Fibroblast of skin of abdomen (primary cell): ENCODE measurements at regions not wholly inside any gene's neighbourhood (a gene's known extent, or its start where the extent isn't known, plus 50 kb on each side); places are given as distances from the start of the nearest gene placed in this dataset.
"Not testable (repeated sequence)": the region's sequence is repeated elsewhere in the genome, so short reads cannot be mapped to it uniquely, and the experiment has no call there.

Experiments
- DNase-seq: peaks from one replicate; pipeline ENCODE4 v3.0.0-alpha.2; 2013

DNA sequence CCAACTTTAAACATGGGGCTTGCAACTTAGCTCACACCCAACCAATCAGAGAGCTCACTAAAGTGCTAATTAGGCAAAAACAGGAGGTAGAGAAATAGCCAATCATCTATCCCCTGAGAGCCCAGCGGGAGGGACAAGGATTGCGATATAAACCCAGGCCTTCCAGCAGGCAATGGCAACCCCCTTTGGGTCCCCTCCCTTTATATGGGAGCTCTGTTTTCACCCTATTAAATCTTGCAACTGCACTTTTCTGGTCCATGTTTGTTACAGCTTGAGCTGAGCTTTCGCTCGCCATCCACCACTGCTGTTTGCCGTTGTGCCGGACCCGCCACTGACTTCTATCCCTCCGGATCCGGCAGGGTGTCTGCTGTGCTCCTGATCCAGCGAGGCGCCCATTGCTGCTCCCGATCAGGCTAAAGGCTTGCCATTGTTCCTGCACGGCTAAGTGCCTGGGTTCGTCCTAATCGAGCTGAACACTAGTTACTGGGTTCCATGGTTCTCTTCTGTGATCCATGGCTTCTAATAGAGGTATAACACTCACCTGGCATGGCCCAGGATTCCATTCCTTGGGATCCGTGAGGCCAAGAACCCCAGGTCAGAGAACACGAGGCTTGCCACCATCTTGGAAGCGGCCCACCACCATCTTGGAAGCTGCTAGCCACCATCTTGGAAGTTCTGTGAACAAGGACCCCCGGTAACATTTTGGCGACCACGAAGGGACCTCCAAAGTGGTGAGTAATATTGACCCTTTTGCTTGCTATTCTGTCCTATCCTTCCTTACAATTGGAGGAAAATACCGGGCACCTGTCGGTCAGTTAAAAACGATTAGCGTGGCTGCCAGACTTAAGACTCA, 161.3 kb upstream of the GCFC2 start:
- DNase-seq: not testable (repeated sequence)

DNA sequence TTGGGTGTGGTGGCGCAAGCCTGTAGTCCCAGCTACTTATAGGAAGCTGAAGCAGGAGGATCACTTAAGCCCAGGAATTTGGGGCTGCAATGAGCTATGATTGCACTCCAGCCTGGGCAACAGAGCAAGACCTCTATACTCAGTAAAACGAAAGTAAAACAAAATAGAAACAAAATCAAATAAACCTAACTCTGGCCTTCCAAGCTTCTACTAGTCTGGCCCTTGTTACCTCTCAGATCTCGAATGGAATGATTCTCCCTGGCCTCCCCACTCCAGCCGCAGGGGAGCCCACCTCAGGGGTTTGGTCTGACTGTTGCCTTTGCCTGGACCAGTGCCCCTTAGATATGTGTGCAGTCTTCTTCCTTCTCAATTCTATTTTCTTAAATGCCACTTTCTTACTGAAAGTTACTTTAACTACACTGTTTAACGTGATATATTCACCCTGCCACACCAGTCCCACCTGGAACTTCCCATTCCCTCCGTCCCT, 160.0 kb upstream of the GCFC2 start:
- DNase-seq: no peak

DNA sequence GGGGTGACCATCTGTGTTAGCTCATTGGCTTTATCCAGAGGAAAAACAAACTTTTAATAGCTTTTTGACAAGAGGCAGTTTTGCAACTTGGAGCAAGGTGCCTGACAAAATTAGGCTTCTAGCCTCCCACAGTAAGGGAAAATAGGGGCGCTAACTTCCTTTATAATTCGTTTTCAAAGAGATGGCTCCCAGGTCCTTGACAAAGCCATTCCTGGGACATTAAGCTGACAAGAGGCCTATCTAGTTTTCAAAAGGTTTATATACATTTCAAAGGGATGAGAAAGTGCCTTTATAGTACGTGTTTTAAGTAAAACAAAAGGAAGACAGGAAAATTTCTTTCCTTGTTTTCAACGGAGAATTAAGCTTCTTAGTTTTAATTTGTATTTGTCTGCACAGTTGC, 159.4 kb upstream of the GCFC2 start:
- DNase-seq: no peak

DNA sequence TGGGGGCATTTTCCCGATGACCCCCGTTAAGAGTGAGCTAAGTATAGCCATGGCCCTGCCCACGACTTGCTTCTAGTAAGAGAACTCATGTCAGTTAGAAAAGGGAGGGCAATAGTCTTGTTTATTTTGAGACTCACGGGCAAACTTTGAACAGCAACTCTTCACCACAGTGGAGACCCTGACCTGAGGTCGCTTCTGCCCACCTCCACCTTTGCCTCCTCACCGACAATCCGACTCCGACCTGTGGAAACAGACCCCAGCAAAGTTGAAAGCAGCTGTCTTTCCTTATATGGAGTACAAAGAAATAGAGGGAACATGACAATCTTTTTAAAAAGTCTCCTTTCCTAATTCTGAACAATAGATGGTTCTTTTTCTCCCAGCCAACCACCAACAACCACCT, 155.0 kb upstream of the GCFC2 start:
- DNase-seq: no peak

DNA sequence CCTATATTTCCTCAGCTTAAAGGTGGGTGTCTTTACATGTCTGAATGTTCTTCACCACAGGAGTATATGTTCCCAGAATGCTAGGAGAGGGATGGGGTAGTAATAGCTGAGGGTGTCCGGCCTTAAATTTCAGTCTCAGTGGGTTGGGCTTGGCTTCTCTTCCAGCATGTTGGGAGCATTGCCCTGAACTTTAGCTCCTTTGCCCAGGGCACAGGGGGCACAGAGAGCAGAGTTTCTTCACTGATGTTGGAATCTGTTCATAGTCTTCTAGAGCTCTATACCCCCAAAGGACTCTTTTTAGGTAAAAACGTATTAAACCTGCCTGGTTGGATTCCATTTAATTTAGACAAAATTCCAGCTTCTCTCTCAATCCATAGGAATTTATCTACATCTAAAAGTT, 154.4 kb upstream of the GCFC2 start:
- no peak for DNase-seq

DNA sequence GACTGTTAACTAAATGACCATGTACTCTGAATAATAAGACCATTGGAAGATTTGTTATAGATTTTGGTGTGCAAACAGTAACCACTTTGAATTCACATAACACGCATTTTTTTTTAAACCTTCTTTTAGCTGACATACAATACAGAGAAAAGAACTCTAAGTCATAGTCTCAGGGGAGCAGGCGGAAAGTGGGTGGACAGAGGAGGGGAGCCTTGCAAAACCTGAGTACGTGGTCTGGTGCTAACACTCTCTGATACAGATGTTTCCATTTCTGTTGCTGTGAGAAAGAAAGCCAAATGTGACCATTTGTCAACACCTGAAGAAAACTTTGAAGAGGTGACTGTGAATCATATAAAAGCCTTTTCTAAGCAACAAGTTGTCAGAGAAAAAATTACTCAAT, 151.8 kb upstream of the GCFC2 start:
- DNase-seq: no peak

DNA sequence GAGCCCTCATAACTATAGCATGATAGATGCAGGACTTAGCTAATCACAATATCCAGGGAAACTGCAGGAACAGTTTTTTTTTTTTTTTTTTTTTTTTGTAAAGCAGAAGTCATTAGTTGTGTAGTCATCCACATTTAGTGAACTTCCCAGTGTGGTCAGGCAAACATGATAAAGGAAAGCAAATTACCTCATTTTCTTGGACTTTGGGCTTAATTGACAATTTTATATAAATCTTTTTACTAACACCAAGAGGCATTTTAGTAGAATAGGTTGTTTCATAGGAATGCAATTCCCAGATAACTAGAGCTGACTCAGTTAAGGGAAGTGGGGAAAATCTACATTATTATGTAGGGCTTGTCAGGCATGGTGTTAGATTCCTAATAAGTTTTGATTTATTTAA, 142.7 kb upstream of the GCFC2 start:
- DNase-seq: no peak

DNA sequence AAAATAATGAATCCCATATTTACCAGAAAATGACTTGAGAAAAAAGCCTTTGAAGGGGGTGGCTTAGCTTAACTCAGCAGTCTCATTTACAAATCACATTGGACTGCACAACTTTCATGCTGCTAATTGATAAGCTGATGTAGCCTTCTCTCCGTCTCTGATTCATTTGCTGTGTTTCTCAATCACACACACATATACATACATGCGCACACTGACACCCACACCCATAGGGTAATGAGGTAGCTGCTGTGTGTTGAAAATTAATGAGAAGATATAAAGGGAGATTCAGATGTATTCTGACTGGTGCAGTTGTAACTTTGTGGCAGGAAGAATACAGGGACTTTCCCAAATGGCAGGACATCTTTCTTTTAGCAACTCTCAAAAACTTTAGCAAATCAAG, 141.9 kb upstream of the GCFC2 start:
- DNase-seq: no peak

DNA sequence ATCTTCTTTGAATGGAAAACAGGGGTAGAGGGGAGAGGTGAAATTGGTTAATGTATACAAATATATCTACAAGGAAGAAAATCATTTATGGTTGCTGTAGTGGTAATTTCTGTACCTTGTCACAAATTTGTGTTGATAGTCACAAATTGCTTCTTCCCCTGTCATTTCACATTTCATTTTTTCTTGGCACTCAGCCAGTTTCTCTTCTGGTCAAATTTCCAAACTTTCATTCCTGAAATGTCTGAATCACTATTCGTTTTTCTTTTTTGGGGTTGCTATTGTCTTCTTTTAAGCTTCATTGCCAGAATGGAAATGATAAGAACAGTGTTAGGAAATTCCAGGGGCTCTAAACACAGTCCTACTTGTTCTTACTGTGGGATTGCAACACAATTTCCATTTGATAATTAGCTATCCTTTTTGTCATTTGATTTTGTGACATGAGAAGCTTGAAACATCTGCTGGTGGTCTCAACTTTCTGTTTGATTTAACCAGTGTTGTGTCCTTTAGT, 136.0 kb upstream of the GCFC2 start:
- no peak for DNase-seq

DNA sequence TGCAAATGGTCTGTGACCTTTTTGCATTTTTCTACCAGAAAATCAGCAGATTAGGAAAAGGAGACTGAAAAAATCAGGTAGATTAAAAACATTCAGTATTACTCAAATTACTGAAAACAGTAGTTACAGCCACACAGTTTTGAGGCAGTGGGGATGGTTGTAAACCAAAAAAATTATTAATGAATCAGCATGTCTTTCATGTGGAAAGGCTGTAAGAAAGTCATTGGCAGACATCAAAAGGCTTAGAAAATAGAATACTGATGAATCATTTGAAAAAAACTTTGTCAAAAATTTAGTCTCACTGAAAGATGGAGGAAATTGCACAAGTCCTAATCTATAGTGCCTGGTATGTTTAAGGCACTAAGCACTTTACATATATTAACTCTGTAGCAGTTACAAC, 133.9 kb upstream of the GCFC2 start:
- peak; percentile 12 for DNase-seq

DNA sequence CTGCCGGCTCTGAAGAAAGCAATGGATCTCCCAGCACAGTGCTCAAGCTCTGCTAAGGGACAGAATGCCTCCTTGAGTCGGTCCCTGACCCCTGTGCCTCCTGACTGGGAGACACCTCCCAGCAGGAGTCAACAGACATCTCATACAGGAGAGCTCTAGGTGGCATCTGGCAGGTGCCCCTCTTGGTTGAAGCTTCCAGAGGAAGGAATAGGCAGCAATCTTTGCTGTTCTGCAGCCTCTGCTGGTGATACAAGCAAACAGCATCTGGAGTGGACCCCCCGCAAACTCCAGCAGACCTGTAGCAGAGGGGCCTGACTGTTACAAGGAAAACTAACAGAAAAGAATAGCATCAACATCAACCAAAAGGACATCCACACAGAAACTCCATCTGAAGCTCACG, 123.9 kb upstream of the GCFC2 start:
- not testable (repeated sequence) for DNase-seq

DNA sequence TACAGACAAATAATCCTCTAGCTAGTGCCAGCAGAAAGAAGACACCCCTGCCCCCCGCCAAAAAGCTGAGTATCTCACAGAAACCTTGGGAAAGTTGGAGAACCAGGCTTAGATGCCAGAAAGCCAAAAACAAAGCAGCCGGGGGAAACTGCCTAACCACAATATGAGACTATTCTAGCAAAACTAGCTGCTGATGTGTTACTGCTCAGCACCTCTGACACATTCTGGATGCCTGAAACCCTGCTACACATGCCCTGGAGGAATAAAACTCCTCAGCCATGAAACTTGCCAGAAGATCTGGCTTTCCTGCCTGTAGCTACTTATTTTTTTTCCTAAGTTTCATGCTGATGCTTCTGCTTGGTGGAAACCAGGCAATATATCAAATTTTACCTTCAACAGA, 122.7 kb upstream of the GCFC2 start:
- DNase-seq: no peak

DNA sequence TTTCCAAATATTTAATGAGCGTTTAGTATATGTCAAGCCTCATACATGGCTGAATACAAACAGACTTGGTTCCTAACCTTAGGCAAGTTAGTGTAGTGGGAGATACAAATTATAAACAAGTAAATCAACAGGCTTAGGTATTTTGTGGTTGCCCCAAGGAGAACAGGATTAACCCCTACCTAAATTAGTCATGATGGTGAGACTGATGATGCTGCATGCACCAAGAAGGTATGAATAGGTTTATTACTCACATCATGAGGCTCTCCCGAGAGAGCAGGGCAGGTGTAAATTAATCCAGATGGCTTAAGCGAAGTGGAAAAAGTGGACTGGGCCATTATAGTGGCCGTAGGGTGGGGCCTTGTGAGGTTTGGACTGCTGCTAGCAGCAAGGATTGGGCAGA, 118.1 kb upstream of the GCFC2 start:
- no peak for DNase-seq

DNA sequence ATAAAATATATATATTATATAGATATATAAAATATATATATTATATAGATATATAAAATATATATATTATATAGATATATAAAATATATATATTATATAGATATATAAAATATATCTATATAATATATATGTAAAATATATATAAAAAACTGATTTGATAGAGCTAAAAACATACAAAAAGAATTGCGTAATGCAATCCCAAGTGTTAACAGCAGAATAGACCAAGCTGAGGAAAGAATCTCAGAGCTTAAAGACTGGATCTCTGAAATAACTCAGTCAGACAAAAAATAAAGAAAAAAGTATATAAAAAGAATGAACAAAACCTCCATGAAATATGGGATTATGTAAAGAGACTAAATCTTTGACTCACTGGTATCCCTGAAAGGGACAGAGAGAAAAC, 112.8 kb upstream of the GCFC2 start:
- not testable (repeated sequence) for DNase-seq

DNA sequence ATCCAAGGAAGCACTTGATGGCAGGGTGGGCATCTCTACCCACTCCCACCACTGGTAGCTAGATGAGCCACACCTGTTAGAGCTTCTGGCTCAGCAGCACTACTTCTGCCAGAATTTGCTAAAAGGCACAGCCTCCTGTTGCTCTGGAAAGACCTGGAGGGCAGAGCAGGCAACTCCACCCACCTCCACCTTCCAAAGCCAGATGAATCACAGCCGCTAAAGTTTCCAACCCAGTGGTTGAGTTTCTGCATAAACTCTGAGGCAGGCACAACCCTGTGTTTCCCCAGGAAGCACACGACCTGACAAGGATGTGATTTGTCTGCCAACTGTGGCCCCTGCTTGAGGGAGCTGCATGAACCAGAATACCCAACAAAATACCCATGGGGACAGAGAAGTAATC, 111.6 kb upstream of the GCFC2 start:
- DNase-seq: no peak

DNA sequence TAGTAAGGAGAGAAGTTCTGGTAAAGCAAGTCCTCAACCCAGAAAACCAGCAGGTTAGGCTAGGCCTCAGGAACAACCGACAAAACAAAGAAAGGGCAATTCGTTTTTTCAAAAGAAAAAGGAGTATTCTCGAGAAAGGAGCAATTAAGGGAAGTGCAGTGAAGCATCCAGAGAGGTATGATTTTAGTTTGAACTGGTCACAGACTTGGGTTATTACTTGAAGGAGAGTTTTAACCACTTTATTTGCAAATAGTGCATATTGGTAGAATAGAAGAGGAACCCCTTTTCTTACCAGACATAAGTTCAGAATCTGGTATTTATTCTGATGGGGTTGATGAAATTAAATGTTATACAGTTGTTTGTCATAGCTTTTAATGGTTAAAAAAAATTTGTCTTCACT, 110.0 kb upstream of the GCFC2 start:
- no peak for DNase-seq

DNA sequence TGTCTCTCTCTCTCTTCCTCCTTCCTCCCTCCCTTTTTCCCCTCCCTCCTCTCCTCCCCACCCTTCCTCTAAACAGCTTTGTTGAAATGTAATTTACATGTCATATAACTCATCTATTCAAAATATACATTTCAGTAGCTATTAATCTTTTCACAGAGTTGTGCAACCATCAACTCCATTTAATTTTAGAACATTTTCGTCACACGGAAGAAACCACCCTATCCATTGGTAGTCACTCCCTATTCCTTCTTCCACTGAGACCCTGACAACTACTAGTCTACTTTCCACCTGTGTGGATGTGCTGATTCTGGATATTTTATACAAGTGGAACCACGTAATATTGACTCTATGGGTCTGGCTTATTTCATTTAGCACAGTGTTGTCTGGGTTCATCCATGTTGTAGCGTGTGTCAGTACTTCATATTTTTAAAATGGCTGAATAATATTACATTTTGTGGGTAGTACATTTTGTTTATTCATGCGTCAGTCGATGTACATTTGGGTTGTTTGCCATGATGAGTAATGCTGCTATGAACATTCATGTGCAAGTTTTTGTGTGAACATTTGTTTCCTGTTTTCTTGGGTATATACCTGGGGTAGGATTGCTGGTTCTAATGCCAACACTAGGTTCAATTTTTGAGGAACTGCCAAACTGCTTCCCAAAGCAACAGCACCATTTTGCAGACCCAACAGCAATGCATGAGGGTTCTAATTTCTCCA, 100.1 kb upstream of the GCFC2 start:
- no peak for DNase-seq

DNA sequence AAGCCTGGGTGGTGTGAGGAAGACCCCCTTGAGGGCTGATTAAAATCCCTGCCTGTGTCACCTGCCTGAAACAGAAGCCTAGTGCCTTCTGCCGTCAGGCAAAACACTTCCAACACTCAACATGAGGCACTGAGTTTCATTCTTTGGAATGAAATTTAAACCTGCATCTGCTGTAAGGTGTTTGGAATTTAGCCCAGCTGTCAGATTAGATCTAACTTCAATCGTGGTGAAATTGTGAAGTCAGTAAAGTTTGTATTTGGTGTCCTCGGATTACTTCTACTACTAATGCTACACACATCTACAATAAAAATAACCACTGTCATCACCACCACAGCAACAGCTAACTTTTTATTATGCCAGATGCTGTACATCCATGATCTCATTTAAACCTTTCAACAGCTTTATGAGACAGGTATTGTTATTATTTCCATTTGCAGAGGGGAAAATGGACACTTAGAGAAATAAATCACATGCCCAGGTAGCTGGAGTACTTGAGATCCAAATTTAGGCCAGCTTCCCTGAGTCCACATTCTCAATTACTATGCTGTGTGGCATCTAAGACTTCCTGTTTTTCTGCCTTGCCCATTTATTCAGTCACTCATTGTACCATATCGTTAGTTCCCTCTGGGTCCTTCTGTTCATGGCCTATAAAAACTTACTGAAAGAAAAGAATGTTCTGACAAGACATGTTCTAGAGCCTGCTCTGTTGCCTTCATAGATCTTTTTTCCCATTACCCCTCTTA, 98.2 kb upstream of the GCFC2 start:
- no peak for DNase-seq

DNA sequence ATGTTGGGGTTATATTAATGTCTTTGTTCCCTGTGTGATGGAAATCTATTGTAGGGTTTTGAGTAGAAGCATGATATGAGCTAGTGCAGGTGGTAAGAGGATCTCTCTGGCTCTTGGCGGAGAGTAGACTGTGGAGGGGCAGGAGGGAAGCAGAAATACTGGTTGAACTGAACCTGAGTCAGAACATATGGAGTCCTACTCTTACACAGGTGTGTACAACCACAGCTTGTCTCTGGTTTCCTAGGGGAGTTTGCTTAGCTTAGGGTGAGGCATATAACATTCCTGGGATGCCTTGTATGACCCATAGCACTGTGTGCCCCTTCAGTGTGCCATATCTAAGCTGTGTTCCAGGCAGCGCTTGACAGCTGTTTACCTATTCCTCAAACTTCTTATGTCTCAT, 97.3 kb upstream of the GCFC2 start:
- DNase-seq: no peak

DNA sequence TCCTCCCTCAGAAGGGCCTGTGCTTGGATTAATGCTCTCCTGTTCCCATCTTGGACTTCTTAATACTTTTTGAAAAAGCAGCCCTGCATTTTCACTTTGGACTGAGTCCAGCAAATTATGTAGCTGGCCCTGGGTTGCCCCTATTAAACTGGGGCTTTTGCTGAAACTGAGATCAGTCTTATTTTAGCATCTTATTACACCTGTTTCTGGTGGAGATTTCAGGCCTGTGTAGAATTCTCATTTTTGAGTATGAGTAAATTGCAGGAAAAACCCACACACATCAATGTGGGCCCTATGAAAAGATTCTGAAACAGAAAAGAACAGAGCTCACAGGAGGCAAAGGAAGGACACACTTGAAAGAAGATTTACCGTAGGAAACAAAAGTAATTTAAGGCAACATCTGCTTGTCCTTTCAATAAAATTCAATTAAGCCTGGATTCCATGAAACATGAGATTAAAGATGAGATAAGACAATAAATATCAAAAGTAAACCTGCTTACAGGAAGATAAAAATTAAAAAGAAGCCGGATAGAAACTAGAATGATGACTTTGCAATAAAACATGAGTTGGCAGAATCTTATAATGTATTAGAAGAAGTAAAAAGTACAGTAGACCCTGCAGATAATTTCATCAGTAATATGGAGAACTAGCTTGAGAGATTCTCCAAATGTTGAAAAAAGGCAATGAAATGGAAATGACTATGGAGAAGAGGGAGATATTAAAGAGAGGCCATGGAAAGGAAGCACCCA, 90.7 kb upstream of the GCFC2 start:
- DNase-seq: no peak

DNA sequence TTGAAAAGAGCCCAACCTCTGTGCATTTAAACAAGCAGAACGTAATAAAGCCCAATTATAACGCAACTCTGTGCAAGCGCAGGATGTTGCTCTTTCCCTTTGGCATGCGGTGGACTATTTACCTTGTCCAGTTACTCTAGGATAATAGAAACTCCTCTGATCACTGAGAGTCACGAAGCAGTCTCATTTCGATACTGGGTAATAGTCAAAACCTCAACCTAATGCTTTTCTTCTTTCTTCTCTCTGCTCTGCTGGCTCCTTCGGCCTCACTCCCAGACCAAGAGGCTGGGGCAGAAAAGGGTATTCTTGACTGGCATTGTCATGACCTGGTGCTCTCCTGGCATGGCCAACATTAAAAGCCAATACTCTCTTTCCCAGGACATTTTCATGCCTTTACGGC, 89.7 kb upstream of the GCFC2 start:
- no peak for DNase-seq

DNA sequence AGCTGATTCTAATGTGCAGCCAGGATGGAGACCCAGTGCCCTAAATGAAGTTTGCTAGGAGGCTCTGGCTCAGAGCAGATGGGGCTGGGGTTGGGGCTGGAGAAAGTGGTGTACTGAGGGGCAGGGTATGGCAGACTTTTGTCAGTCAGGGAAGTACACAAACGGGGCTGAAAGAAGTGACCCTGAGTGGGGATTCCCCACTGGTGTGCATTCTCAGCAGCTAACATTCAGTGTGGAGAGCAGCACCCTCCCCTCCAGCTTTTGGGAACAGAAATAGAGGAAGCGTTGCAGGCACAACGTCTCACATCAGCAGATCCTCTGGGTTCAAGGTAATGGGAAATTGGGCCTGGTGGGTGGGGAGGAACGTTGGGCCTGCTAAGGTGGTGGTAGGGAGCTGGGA, 89.1 kb upstream of the GCFC2 start:
- no peak for DNase-seq
